Tibial nerve (tissue), 4 donors: ENCODE measurements at regions not wholly inside any gene's neighbourhood (a gene's known extent, or its start where the extent isn't known, plus 50 kb on each side); places are given as distances from the start of the nearest gene placed in this dataset.

Experiments used
- DNase-seq, 2 donors: peaks; one replicate each; pipeline ENCODE4 v3.0.0-alpha.2; 2019; ENCODE audit warnings: low spot score in 2 of 2
- H3K27ac ChIP-seq, 4 donors: fragments of 200-600 bp; sonication (generic) in 3 of 4; one replicate each; pipeline ENCODE4 v1.5.1; 2017 to 2019; ENCODE audit warnings: mild to moderate bottlenecking in 1 of 4
- H3K27me3 ChIP-seq, 2 donors: fragments of 200-600 bp; sonication (generic) in 1 of 2; one replicate each; pipeline versions ENCODE4 v1.5.1 to v1.6.0; 2017 to 2019
- H3K36me3 ChIP-seq, 3 donors: fragments of 200-600 bp; sonication (generic); one replicate each; pipeline ENCODE4 v1.5.1; 2018 to 2019
- H3K4me1 ChIP-seq, 4 donors: fragments of 200-600 bp; sonication (generic) in 3 of 4; one replicate each; pipeline ENCODE4 v1.5.1; 2017 to 2019
- H3K4me3 ChIP-seq, 4 donors: fragments of 200-600 bp; sonication (generic) in 3 of 4; one replicate each; pipeline ENCODE4 v1.5.1; 2017 to 2019; ENCODE audit warnings: mild to moderate bottlenecking in 1 of 4, moderate library complexity in 1 of 4
- H3K9me3 ChIP-seq, 4 donors: fragments of 200-600 bp; sonication (generic) in 3 of 4; one replicate each; pipeline ENCODE4 v1.5.1; 2017 to 2019
- EP300 ChIP-seq, 2 donors: sonication (generic); formaldehyde crosslinking; IDR thresholded peaks; one replicate each; pipeline ENCODE4 v1.6.1; 2017; ENCODE audit warnings: antibody characterized with exemption in 2 of 2, mild to moderate bottlenecking in 1 of 2
- POLR2A ChIP-seq, 2 donors: fragments of 450-650 bp; IDR thresholded peaks; one replicate each; pipeline ENCODE4 v1.6.1; 2017; ENCODE audit warnings: antibody characterized with exemption in 2 of 2, mild to moderate bottlenecking in 2 of 2, moderate library complexity in 2 of 2
- WGBS, 2 donors: methylation state at CpG; one replicate each; pipeline ENCODE4 v1.1.5; 2018; 5-methylcytosine and 5-hydroxymethylcytosine counted together
- TF ChIP-seq, protein P1 (sequence below), 5 experiments: fragments of 200-600 bp in 3 of 5; fragments of 450-650 bp in 2 of 5; sonication (generic) in 3 of 5; IDR thresholded peaks; one replicate each; pipeline ENCODE4 v1.5.1; 2016 to 2019; ENCODE audit warnings: antibody characterized with exemption in 5 of 5, mild to moderate bottlenecking in 3 of 5, moderate library complexity in 2 of 5

DNA sequence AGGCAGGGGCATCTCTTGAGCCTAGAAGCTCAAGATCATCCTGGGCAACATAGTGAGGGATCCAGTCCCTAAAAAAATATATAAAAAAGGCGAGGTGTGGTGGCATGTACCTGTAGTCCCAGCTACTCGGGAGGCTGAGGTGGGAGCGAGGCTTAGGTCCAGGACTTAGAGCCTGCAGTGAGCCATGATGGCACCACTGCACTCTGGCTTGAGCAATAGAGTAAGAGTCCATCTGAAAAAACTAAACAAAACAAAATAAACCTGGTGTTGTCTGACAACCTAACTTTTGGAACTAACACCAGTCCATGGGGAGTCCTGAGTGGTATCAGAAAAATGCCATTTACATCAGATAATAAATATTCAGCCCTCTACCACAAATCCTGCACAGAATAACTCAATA, 110.1 kb upstream of the NRIP1 start:
- Histone ChIP-seq H3K36me3 (no peaks in the 10 kb centered on the region), H3K4me1 (no peaks in the 10 kb centered on the region), H3K9me3 (no peaks in the 10 kb centered on the region), H3K27me3 (no peaks in the 10 kb centered on the region), H3K4me3 (no peak overlapping the region), H3K27ac (no peak overlapping the region)
- 94 to 95% methylated on average over 3 of the region's 3 CpGs for WGBS, 2 donors
- TF ChIP-seq POLR2A (IDR thresholded peaks at IDR 0.05), result no peak
- no peak for TF ChIP-seq EP300 (IDR thresholded peaks at IDR 0.05)
- TF ChIP-seq, protein P1, sequence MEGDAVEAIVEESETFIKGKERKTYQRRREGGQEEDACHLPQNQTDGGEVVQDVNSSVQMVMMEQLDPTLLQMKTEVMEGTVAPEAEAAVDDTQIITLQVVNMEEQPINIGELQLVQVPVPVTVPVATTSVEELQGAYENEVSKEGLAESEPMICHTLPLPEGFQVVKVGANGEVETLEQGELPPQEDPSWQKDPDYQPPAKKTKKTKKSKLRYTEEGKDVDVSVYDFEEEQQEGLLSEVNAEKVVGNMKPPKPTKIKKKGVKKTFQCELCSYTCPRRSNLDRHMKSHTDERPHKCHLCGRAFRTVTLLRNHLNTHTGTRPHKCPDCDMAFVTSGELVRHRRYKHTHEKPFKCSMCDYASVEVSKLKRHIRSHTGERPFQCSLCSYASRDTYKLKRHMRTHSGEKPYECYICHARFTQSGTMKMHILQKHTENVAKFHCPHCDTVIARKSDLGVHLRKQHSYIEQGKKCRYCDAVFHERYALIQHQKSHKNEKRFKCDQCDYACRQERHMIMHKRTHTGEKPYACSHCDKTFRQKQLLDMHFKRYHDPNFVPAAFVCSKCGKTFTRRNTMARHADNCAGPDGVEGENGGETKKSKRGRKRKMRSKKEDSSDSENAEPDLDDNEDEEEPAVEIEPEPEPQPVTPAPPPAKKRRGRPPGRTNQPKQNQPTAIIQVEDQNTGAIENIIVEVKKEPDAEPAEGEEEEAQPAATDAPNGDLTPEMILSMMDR (IDR thresholded peaks at IDR 0.05), result no peak
- no peak for DNase-seq

DNA sequence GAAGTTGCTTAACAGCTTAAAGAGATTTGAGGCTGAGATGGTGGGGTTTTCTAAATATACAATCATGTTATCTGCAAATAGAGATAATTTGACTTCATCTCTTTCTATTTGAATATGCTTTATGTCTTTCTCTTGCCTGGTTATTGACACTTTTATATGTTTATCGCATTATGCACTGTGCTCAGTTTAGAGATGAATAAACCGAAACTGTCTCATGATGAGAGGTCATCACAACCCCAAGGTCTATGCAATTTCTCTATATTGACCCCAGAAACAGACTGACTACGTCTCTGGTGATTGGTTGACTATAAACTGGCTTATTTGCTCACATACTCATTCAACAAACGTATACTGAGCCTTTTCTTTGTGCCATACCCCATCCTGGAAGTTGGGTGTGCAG, 117.9 kb upstream of the NRIP1 start:
- Histone ChIP-seq H3K27ac (no peak overlapping the region), H3K9me3 (peaks cover 0 to 5% (median 0%) of the 10 kb centered on the region in 4 donors), H3K27me3 (no peaks in the 10 kb centered on the region), H3K4me3 (no peak overlapping the region), H3K4me1 (no peaks in the 10 kb centered on the region), H3K36me3 (no peaks in the 10 kb centered on the region)
- TF ChIP-seq, protein P1 (IDR thresholded peaks at IDR 0.05), result no peak
- no peak for TF ChIP-seq POLR2A (IDR thresholded peaks at IDR 0.05)
- TF ChIP-seq EP300 (IDR thresholded peaks at IDR 0.05), result no peak
- no peak for DNase-seq
- WGBS, 2 donors, result 93 to 94% methylated on average over 4 of the region's 4 CpGs

DNA sequence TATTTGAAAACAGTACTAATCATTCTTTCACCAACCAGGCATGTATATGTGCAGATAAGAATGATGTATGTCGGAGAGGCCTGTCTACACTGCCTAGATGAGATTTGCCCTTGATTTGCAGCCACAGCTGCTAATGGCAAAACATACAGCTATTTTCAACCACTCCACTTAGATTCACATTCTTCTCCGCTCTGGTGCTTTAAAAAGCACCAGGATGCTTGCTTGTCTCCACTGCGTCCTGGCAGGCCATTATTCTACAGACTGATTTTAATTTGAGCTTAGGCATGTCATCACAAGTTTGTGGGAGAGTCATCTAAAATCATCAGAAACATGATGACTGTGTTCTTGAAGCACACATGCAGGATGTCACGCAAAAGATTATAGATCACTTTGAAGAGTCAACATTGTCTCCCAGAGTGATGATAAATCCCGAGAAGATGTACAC, 119.0 kb upstream of the NRIP1 start:
- no peak overlapping the region for H3K27ac ChIP-seq
- no peaks in the 10 kb centered on the region for H3K27me3 ChIP-seq
- H3K4me1 ChIP-seq, result no peaks in the 10 kb centered on the region
- WGBS, 2 donors, result 74 to 83% methylated on average over 5 of the region's 5 CpGs
- no peak for DNase-seq
- H3K9me3 ChIP-seq, result peaks cover 0 to 5% (median 0%) of the 10 kb centered on the region in 4 donors
- no peak overlapping the region for H3K4me3 ChIP-seq
- H3K36me3 ChIP-seq, result no peaks in the 10 kb centered on the region
- TF ChIP-seq POLR2A (IDR thresholded peaks at IDR 0.05), result no peak
- TF ChIP-seq, protein P1 (IDR thresholded peaks at IDR 0.05), result no peak
- TF ChIP-seq EP300 (IDR thresholded peaks at IDR 0.05), result no peak

DNA sequence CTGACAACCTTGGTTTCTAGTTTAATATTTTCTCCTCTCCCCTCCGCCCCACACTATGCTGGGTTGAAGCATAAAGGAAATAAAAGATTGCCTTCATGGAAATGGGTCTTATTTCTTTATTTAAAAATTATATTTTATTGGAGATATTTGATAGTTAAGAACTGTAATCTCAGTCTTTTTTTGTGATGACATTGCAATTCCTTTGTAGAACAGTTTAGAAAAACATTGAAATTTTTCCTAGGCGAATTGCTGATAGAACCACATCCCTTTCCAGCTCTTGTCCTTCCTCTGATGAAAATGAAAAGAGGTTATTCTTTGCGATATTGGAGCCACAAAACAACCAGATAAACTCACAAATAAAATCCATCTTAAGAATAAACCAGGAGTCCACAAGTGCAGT, 125.6 kb upstream of the NRIP1 start:
- no peak overlapping the region for H3K27ac ChIP-seq
- no peaks in the 10 kb centered on the region for H3K36me3 ChIP-seq
- no peaks in the 10 kb centered on the region for H3K9me3 ChIP-seq
- peaks cover 0 to 5% (median 0%) of the 10 kb centered on the region in 4 donors for H3K4me1 ChIP-seq
- 64 to 70% methylated on average over 3 of the region's 3 CpGs for WGBS, 2 donors
- no peak overlapping the region for H3K4me3 ChIP-seq
- no peak for TF ChIP-seq POLR2A (IDR thresholded peaks at IDR 0.05)
- TF ChIP-seq, protein P1 (IDR thresholded peaks at IDR 0.05), result no peak
- no peak for TF ChIP-seq EP300 (IDR thresholded peaks at IDR 0.05)
- DNase-seq, result no peak
- H3K27me3 ChIP-seq, result no peaks in the 10 kb centered on the region

DNA sequence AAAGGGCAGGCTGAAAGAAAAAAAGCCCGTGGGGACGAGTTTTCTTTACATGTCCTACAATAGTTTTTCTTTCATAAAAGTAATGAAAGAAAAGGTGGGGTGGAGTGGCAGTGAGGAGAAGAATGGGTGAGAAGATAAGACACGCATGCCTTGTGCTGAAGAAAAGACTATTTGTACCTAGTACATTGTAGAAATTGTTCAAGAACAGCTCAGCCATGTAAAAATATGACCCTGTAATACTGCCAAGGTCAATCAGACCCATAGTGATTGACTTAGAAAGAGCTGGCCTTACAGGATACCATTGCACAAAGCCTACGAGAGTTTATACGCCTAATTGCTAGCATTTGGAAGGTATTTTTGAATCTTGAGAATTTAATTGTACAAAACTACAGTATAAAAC, 126.0 kb upstream of the NRIP1 start:
- TF ChIP-seq, protein P1 (IDR thresholded peaks at IDR 0.05), result no peak
- TF ChIP-seq POLR2A (IDR thresholded peaks at IDR 0.05), result no peak
- no peak for TF ChIP-seq EP300 (IDR thresholded peaks at IDR 0.05)
- 49% methylated on average over 5 of the region's 5 CpGs for WGBS, 2 donors
- H3K9me3 ChIP-seq, result no peaks in the 10 kb centered on the region
- H3K4me3 ChIP-seq, result no peak overlapping the region
- H3K4me1 ChIP-seq, result peaks cover 0 to 5% (median 0%) of the 10 kb centered on the region in 4 donors
- no peak overlapping the region for H3K27ac ChIP-seq
- H3K36me3 ChIP-seq, result no peaks in the 10 kb centered on the region
- no peaks in the 10 kb centered on the region for H3K27me3 ChIP-seq
- DNase-seq, result no peak
